GM06990 (cell line): ENCODE measurements at regions not wholly inside any gene's neighbourhood (a gene's known extent, or its start where the extent isn't known, plus 50 kb on each side); places are given as distances from the start of the nearest gene placed in this dataset.

Experiments
- DNase-seq: peaks from one replicate; pipeline ENCODE4 v3.0.0-alpha.2; 2011; ENCODE audit not compliant: insufficient read length; ENCODE audit errors: extremely low read depth
- H3K27me3 ChIP-seq: replicated peaks from 2 replicates; pipeline ENCODE4 v1.6.0; 2011; ENCODE audit warnings: low read length; ENCODE audit not compliant: control insufficient read depth, insufficient read depth
- H3K36me3 ChIP-seq: 2 replicates; pipeline ENCODE4 v1.5.1; 2011; ENCODE audit warnings: low read length; ENCODE audit not compliant: control insufficient read depth, insufficient read depth
- H3K4me3 ChIP-seq: replicated peaks from 2 replicates; pipeline ENCODE4 v1.5.1; 2011; ENCODE audit warnings: low read depth, mild to moderate bottlenecking, control low read depth, low read length
- TF ChIP-seq, protein P1 (sequence below): IDR thresholded peaks from 2 replicates; pipeline ENCODE4 v1.5.1; 2011; ENCODE audit warnings: low read length, control low read depth, mild to moderate bottlenecking, inconsistent platforms; ENCODE audit not compliant: insufficient read depth, poor library complexity, severe bottlenecking

GRCh38 chr2:104528101-104528500, 325.8 kb upstream of the POU3F3 start:
- Histone ChIP-seq H3K27me3 (no peaks in the 10 kb centered on the region), H3K4me3 (no peak overlapping the region), H3K36me3 (no peaks in the 10 kb centered on the region)
- TF ChIP-seq, protein P1, sequence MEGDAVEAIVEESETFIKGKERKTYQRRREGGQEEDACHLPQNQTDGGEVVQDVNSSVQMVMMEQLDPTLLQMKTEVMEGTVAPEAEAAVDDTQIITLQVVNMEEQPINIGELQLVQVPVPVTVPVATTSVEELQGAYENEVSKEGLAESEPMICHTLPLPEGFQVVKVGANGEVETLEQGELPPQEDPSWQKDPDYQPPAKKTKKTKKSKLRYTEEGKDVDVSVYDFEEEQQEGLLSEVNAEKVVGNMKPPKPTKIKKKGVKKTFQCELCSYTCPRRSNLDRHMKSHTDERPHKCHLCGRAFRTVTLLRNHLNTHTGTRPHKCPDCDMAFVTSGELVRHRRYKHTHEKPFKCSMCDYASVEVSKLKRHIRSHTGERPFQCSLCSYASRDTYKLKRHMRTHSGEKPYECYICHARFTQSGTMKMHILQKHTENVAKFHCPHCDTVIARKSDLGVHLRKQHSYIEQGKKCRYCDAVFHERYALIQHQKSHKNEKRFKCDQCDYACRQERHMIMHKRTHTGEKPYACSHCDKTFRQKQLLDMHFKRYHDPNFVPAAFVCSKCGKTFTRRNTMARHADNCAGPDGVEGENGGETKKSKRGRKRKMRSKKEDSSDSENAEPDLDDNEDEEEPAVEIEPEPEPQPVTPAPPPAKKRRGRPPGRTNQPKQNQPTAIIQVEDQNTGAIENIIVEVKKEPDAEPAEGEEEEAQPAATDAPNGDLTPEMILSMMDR: no peak
- DNase-seq: no peak

GRCh38 chr2:104531122-104531521, 322.8 kb upstream of the POU3F3 start:
- Histone ChIP-seq H3K4me3 (no peak overlapping the region), H3K36me3 (no peaks in the 10 kb centered on the region), H3K27me3 (no peaks in the 10 kb centered on the region)
- no peak for DNase-seq
- TF ChIP-seq, protein P1: no peak

- TF ChIP-seq, protein P1: no peak
- H3K36me3 ChIP-seq: no peaks in the 10 kb centered on the region
- no peak for DNase-seq
- no peaks in the 10 kb centered on the region for H3K27me3 ChIP-seq
- no peak overlapping the region for H3K4me3 ChIP-seq
Measured at GRCh38 chr2:104537116-104537515, 316.8 kb upstream of the POU3F3 start.

DNA sequence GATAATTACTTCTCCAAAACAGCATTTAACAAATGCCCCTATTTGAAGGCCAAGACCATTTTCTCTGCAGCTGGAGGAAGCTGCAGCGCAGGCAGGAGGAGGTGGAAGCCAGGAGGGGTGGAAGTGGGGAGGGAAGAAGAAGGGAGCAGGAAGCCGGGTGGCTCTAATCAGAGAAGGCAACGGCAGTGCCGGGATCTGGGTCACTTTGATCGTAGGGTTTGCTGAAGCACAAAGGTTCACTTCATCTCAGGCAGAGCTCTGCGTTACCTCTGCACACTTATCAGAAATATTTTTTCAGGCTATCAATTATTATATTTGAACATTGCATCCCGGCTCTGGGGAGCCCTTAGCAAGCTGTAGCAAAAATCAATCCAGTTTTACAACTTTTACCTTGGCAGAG, 315.8 kb upstream of the POU3F3 start:
- no peaks in the 10 kb centered on the region for H3K36me3 ChIP-seq
- DNase-seq: no peak
- TF ChIP-seq, protein P1: no peak
- no peak overlapping the region for H3K4me3 ChIP-seq
- no peaks in the 10 kb centered on the region for H3K27me3 ChIP-seq

DNA sequence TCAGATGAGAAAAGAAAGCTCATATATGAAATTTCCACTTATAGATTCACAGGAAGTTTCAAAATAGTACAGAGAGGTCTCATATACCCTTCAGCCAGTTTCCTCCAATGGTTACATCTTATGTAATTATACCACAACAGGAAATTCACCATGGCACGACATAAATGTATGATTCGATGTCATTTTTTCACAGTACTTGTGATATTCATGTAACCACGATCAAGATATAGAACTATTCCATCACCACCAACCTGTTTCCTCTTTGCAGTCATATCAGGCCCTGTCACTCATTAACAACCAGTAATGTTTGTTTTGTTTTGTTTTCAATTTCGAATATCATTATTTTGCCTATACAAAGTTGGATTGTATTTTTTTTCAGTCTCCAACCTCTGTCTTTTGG, 314.3 kb upstream of the POU3F3 start:
- TF ChIP-seq, protein P1: no peak
- Histone ChIP-seq H3K27me3 (no peaks in the 10 kb centered on the region), H3K4me3 (no peak overlapping the region), H3K36me3 (no peaks in the 10 kb centered on the region)
- DNase-seq: no peak

GRCh38 chr2:104545055-104545454, 308.9 kb upstream of the POU3F3 start:
- H3K4me3 ChIP-seq: no peak overlapping the region
- no peaks in the 10 kb centered on the region for H3K36me3 ChIP-seq
- no peaks in the 10 kb centered on the region for H3K27me3 ChIP-seq
- no peak for DNase-seq
- TF ChIP-seq, protein P1: no peak
